Right lung (tissue), 2 donors: ENCODE measurements at regions not wholly inside any gene's neighbourhood (a gene's known extent, or its start where the extent isn't known, plus 50 kb on each side); places are given as distances from the start of the nearest gene placed in this dataset.

ENCODE experiments used
- DNase-seq, 2 donors: peaks; one replicate each; pipeline ENCODE4 v3.0.0-alpha.2; 2013

DNA sequence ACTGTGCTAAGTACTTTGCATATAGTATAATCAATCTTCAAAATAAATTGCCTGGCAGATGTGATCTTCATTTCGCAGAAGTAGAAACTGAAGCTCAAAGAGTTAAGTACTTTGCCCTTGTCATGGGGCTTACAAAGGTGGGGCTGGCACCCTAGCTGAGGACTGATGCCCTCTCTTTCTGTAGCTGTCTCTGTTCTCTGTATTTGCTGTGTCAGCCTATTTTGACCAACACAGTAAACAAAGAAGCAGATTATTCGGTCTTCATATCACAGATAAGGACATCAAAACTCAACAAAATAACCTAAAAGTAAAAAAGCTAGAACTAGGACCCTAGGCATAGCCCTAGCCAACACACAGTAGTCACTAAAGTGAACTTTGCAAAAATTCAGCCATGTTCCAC is 570.5 kb upstream of the TENM3 start:
- no peak for DNase-seq

GRCh38 chr4:181674315-181674875 is 568.8 kb upstream of the TENM3 start:
- no peak for DNase-seq

DNA sequence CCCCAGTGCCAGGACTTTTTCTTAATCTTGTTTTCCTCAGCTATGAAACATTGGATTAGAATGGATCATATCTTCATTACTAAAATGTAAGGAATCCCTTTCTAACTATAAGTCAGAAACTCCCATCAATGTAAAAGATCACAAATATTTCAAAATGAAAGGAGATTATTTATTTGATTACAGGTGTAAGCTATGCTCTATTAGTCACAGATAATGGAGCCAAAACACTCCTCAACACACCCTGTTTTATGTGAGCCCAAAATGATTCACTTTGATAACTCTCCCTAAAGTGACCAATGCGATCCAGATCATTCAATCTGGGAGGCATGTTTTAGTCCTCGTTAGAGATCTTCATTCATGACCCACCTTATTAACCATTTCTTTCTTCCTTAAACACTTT is 566.7 kb upstream of the TENM3 start:
- no peak for DNase-seq

GRCh38 chr4:181677201-181677600 is 566.0 kb upstream of the TENM3 start:
- DNase-seq: no peak

DNA sequence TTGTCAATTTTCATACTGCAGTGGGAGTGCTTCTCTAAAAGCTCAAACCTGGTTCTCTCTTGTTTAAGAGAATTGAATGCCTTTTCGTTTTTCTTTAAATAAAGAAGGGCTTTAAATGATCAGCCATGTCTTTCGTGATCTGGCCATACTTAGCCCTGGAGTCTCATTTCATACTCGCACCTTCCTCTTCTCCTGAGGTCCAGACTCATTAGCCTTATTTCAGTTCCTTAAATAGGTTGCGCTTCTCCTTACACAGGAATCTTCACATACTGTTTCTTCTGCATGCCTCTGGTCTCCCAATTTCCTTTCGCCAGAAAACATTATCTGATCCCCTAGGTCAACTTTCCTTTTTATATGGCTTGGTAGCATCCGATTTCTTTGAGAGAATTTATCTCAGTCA is 565.6 kb upstream of the TENM3 start:
- no peak for DNase-seq

- DNase-seq: no peak
These were observed 563.4 kb upstream of the TENM3 start for GRCh38 chr4:181679754-181680153.

DNA sequence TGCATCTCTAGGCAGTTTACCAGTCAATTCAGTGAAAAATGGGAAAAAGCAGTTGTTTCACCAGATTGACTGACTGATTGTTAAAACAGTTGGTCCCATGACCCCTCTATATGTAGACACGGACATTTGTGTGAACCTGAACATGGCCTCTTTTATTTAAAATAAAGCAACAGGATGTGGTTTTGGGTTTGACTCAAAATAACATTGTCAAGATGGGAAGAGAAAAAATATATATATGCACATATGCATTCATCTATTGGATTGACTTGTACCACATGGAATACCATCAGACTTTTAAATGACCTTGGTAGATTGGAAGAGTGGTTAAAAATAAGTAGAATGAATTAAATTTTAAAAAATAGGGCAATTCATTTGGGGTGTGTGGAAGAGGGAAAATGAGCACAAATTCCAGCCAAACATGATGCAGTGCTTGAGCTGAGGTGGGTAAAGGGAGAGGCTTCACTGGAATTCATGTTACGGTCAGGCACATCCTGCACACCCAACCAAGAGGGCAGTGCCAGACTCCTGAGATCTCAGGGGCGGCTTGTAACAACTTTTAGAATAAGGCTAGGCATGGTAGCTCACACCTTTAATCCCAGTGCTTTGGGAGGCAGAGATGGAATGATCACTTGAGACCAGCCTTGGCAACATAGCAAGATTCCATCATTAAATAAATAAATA is 560.7 kb upstream of the TENM3 start:
- DNase-seq: no peak

DNA sequence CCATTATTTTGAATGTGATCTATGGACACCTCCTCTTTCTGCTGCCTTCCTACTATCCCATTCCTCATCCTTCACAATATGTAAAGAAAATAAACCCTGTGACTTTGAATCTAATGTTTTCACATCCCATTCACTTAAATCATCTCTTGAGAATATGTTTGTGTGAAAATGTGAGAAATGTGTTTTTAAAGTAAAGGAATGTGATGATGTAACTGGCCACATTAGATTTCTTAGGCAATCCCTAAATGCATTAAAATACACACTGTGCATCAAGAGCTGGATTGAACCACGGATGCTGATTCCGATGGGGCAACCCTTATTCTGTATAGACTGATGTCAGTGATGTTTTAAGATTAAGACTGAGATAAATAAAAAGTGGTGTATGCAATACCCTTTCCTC is 558.9 kb upstream of the TENM3 start:
- DNase-seq: no peak

DNA sequence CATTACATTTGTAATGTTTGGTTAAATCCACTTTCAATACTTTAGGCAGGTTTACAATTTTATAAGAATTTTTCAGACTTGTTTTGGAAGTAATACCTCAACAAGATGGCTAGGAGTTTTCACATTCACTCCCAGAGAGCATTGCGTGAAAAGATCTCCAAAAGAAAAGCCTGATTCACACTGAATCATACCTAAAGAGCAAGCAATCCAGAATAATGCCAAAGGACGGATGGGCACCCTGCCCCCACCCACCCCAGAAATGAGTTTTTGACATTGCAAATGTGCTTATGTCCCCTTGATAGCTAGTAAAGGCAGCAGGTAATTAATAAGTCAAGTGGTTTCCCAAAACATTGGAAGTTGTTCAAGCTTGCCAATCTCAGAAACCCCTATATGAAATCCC is 557.7 kb upstream of the TENM3 start:
- no peak for DNase-seq

- DNase-seq: no peak
These were observed 557.3 kb upstream of the TENM3 start for GRCh38 chr4:181685911-181686310.

- DNase-seq: no peak
These were observed 556.1 kb upstream of the TENM3 start for GRCh38 chr4:181687116-181687515.

- DNase-seq: no peak
These were observed 554.8 kb upstream of the TENM3 start for GRCh38 chr4:181688432-181688831.

GRCh38 chr4:181688872-181689271 is 554.3 kb upstream of the TENM3 start:
- no peak for DNase-seq

GRCh38 chr4:181690498-181690897 is 552.7 kb upstream of the TENM3 start:
- no peak for DNase-seq

- DNase-seq: no peak
These were observed 550.2 kb upstream of the TENM3 start for GRCh38 chr4:181692965-181693364.

GRCh38 chr4:181693517-181693916 is 549.7 kb upstream of the TENM3 start:
- DNase-seq: no peak

- no peak for DNase-seq
These were observed 545.0 kb upstream of the TENM3 start for GRCh38 chr4:181698221-181698620.

GRCh38 chr4:181701214-181701613 is 542.0 kb upstream of the TENM3 start:
- no peak for DNase-seq

GRCh38 chr4:181701894-181702293 is 541.3 kb upstream of the TENM3 start:
- no peak for DNase-seq

GRCh38 chr4:181702864-181703495 is 540.2 kb upstream of the TENM3 start:
- no peak for DNase-seq

DNA sequence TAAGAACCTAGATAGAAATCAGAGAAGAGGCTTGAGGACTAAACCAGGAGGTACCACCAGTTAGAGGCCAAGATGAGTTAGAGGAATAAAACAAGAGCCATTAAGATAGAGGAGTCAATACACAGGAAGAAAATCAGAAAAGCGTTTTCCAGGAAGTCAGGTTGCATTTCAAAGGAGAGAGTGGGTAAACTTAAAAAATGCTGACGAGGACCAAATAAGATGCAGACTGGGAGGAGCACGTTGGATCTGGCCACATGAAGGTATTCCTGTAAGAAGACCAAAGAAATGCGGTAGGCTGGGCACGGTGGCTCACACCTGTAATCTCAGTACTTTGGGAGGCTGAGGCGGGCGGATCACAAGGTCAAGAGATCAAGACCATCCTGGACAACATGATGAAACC is 533.1 kb upstream of the TENM3 start:
- no peak for DNase-seq

GRCh38 chr4:181711387-181711786 is 531.8 kb upstream of the TENM3 start:
- DNase-seq: no peak

DNA sequence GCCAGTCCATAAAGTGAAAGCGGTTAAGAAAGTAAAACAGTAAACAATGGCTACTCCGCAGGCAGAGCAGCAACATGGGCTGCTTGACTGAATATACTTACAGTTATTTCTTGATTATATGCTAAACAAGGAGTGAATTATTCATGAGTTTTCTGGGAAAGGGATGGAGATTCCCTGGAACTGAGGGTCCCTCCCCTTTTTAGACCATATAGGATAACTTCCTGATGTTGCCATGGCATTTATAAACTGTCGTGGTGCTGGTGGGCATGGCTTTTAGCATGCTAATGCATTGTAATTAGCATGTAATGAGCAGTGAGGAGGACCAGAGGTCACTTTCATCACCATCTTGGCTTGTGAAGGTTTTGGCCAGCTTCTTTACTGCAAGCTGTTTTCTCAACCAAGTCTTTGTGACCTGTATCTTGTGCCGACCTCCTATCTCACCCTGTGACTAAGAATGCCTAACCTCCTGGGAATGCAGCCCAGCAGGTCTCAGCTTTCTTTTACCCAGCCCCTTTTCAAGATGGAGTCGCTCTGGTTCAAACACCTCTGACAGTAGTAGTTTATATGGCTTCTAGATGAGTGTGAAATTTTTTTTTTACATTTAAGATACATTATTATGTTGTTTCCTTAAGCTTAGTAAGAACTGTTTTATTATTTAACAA is 514.8 kb upstream of the TENM3 start:
- DNase-seq: no peak
